HEK293T (cell line): ENCODE measurements at regions not wholly inside any gene's neighbourhood (a gene's known extent, or its start where the extent isn't known, plus 50 kb on each side); places are given as distances from the start of the nearest gene placed in this dataset.

Source experiments
- CTCF ChIA-PET: fragments of 350-600 bp; formaldehyde crosslinking; extraction: SDS; loops from one replicate; lab custom pipeline; 2021; ENCODE audit warnings: antibody characterized with exemption, inconsistent platforms; lab: Yijun Ruan, JAX
- POLR2A ChIA-PET: fragments of 350-600 bp; formaldehyde crosslinking; extraction: SDS; loops from one replicate; lab custom pipeline; 2020; ENCODE audit warnings: antibody characterized with exemption, inconsistent platforms; lab: Yijun Ruan, JAX
- DNase-seq: peaks from one replicate; pipeline ENCODE4 v3.0.0; 2012; ENCODE audit warnings: mixed read lengths; ENCODE audit errors: extremely low spot score
- ARNT ChIP-seq: fragments of 450-650 bp; IDR thresholded peaks from 2 replicates; pipeline ENCODE4 v1.6.1; 2017; ENCODE audit warnings: mild to moderate bottlenecking
- BHLHE40 ChIP-seq: fragments of 450-650 bp; IDR thresholded peaks from 2 replicates; pipeline ENCODE4 v1.6.1; 2016; ENCODE audit warnings: mild to moderate bottlenecking, moderate library complexity, borderline replicate concordance
- CTBP1 ChIP-seq: fragments of 450-650 bp; IDR thresholded peaks from 2 replicates; pipeline ENCODE4 v1.6.1; 2016; ENCODE audit warnings: borderline replicate concordance
- ELF4 ChIP-seq: fragments of 450-650 bp; IDR thresholded peaks from 2 replicates; pipeline ENCODE4 v1.6.1; 2017; ENCODE audit warnings: antibody characterized with exemption
- FOXA1 ChIP-seq: fragments of 450-650 bp; IDR thresholded peaks from 2 replicates; pipeline ENCODE4 v1.6.1; 2016; ENCODE audit warnings: mild to moderate bottlenecking
- FOXK2 ChIP-seq: fragments of 450-650 bp; IDR thresholded peaks from 2 replicates; pipeline ENCODE4 v1.6.1; 2016; ENCODE audit warnings: mild to moderate bottlenecking
- FOXM1 ChIP-seq: fragments of 450-650 bp; IDR thresholded peaks from 2 replicates; pipeline ENCODE4 v1.6.1; 2017; ENCODE audit warnings: mild to moderate bottlenecking, borderline replicate concordance
- HDGF ChIP-seq: fragments of 450-650 bp; IDR thresholded peaks from 2 replicates; pipeline ENCODE4 v1.6.1; 2017; ENCODE audit warnings: antibody characterized with exemption, borderline replicate concordance
- L3MBTL2 ChIP-seq: fragments of 450-650 bp; conservative IDR thresholded peaks from 2 replicates; pipeline ENCODE4 v1.6.1; 2016; ENCODE audit warnings: mild to moderate bottlenecking
- LEF1 ChIP-seq: fragments of 450-650 bp; IDR thresholded peaks from 2 replicates; pipeline ENCODE4 v1.6.1; 2017; ENCODE audit warnings: mild to moderate bottlenecking, borderline replicate concordance
- NFRKB ChIP-seq: fragments of 450-650 bp; IDR thresholded peaks from 2 replicates; pipeline ENCODE4 v1.6.1; 2016; ENCODE audit warnings: mild to moderate bottlenecking, moderate library complexity
- PKNOX1 ChIP-seq: fragments of 450-650 bp; IDR thresholded peaks from 2 replicates; pipeline ENCODE4 v1.6.1; 2016
- SP1 ChIP-seq: fragments of 450-650 bp; IDR thresholded peaks from 2 replicates; pipeline ENCODE4 v1.6.1; 2017
- SUZ12 ChIP-seq: fragments of 450-650 bp; IDR thresholded peaks from 2 replicates; pipeline ENCODE4 v1.6.1; 2016; ENCODE audit warnings: mild to moderate bottlenecking
- TARDBP ChIP-seq: fragments of 450-650 bp; IDR thresholded peaks from 2 replicates; pipeline ENCODE4 v1.6.1; 2016
- ZNF384 ChIP-seq: fragments of 450-650 bp; IDR thresholded peaks from 2 replicates; pipeline ENCODE4 v1.6.1; 2016

- ChIA-PET POLR2A (no interaction called here), CTCF (no interaction called here)
- TF ChIP-seq ARNT (no peak), PKNOX1 (no peak), FOXM1 (no peak), ZNF384 (no peak), SUZ12 (no peak), L3MBTL2 (no peak)
- DNase-seq: no peak
Observed at GRCh38 chr1:78779831-78780230, 130.2 kb downstream of the IFI44 start.

- POLR2A ChIA-PET: no interaction called here
- CTCF ChIA-PET: no interaction called here
- no peak for DNase-seq
- TF ChIP-seq L3MBTL2 (no peak), TARDBP (no peak), CTBP1 (no peak), FOXK2 (no peak), FOXM1 (no peak), ARNT (no peak), PKNOX1 (no peak), LEF1 (no peak), FOXA1 (no peak), SP1 (no peak), HDGF (no peak), ELF4 (no peak), BHLHE40 (no peak), SUZ12 (no peak), ZNF384 (no peak), NFRKB (no peak)
Observed at GRCh38 chr1:78787544-78787943, 137.9 kb downstream of the IFI44 start.

- CTCF ChIA-PET: no interaction called here
- TF ChIP-seq SUZ12 (no peak), TARDBP (no peak), PKNOX1 (no peak), SP1 (no peak), HDGF (no peak), L3MBTL2 (no peak), BHLHE40 (no peak), ARNT (no peak), CTBP1 (no peak)
- POLR2A ChIA-PET: no interaction called here
- DNase-seq: no peak
Observed at GRCh38 chr1:78790174-78790573, 140.5 kb downstream of the IFI44 start.

- ChIA-PET CTCF (no interaction called here), POLR2A (no interaction called here)
- no peak for DNase-seq
- TF ChIP-seq NFRKB (no peak), ARNT (no peak)
Observed at GRCh38 chr1:78792756-78793155, 143.1 kb downstream of the IFI44 start.

GRCh38 chr1:78797108-78797781, 147.6 kb downstream of the IFI44 start:
- POLR2A ChIA-PET: no interaction called here
- no peak for TF ChIP-seq ZNF384
- no peak for TF ChIP-seq ARNT
- TF ChIP-seq BHLHE40: no peak
- no peak for TF ChIP-seq NFRKB
- TF ChIP-seq FOXM1: no peak
- no peak for TF ChIP-seq HDGF
- CTCF ChIA-PET: no interaction called here
- DNase-seq: no peak

GRCh38 chr1:78799926-78800325, 150.3 kb downstream of the IFI44 start:
- DNase-seq: no peak
- POLR2A ChIA-PET: no interaction called here
- TF ChIP-seq ARNT (no peak), CTBP1 (no peak), FOXA1 (no peak), ELF4 (no peak), SP1 (no peak), TARDBP (no peak), FOXM1 (no peak), HDGF (no peak), ZNF384 (no peak)
- CTCF ChIA-PET: no interaction called here

GRCh38 chr1:78814176-78814575, 164.5 kb downstream of the IFI44 start:
- ChIA-PET CTCF (no interaction called here), POLR2A (no interaction called here)
- TF ChIP-seq LEF1: no peak
- TF ChIP-seq ZNF384: no peak
- no peak for TF ChIP-seq PKNOX1
- no peak for DNase-seq
